CD4-positive, alpha-beta T cell (primary cell): ENCODE measurements at regions not wholly inside any gene's neighbourhood (a gene's known extent, or its start where the extent isn't known, plus 50 kb on each side); places are given as distances from the start of the nearest gene placed in this dataset.
"Not testable (repeated sequence)": the region's sequence is repeated elsewhere in the genome, so short reads cannot be mapped to it uniquely, and the experiment has no call there.

ENCODE experiments used
- ATAC-seq: fragments of 200-7000 bp; cut with Tn5 transposase; one replicate; pipeline ENCODE4 v1.10.0; 2022; ENCODE audit warnings: mild to moderate bottlenecking; ENCODE audit not compliant: poor library complexity
- CTCF ChIA-PET: fragments of 350-600 bp; sonication (Branson Sonifier 250); formaldehyde crosslinking; loops from one replicate; lab custom pipeline; 2021; ENCODE audit warnings: antibody characterized with exemption, inconsistent platforms; lab: Charles Lee
- POLR2A ChIA-PET: fragments of 350-600 bp; sonication (Branson Sonifier 250); formaldehyde crosslinking; loops from one replicate; lab custom pipeline; 2021; ENCODE audit warnings: antibody characterized with exemption, inconsistent platforms; lab: Charles Lee
- DNase-seq, 14 experiments: peaks; one replicate each; pipeline ENCODE4 v3.0.0-alpha.2; 2013 to 2020; ENCODE audit warnings: mixed read lengths in 2 of 14
- H3K27ac ChIP-seq, 2 donors: one replicate each; pipeline versions ENCODE4 v1.5.1 to v1.7.0; 2013; ENCODE audit warnings: low read length in 2 of 2, low read depth in 1 of 2, mild to moderate bottlenecking in 1 of 2
- H3K27me3 ChIP-seq, 2 experiments: 1 replicate in 1 of 2; 2 replicates in 1 of 2; pipeline versions ENCODE4 v1.6.1 to v1.7.0; 2013; ENCODE audit warnings: low read length in 2 of 2, control low read depth in 1 of 2, mild to moderate bottlenecking in 1 of 2, moderate library complexity in 1 of 2; ENCODE audit not compliant: insufficient read depth in 2 of 2, control insufficient read depth in 1 of 2
- H3K36me3 ChIP-seq: one replicate; pipeline ENCODE4 v1.6.1; 2013; ENCODE audit warnings: low read length, control low read depth; ENCODE audit not compliant: insufficient read depth
- H3K4me1 ChIP-seq: one replicate; pipeline ENCODE4 v1.6.1; 2013; ENCODE audit warnings: low read length, control low read depth; ENCODE audit not compliant: insufficient read depth
- H3K4me3 ChIP-seq: one replicate; pipeline ENCODE4 v1.5.1; 2013; ENCODE audit warnings: mild to moderate bottlenecking, low read length, moderate library complexity
- H3K9me3 ChIP-seq, 2 experiments: 1 replicate in 1 of 2; 2 replicates in 1 of 2; pipeline versions ENCODE4 v1.6.1 to v1.7.0; 2013; ENCODE audit warnings: low read length in 2 of 2, mild to moderate bottlenecking in 2 of 2, control low read depth in 1 of 2, moderate library complexity in 1 of 2; ENCODE audit not compliant: control insufficient read depth in 1 of 2, insufficient read depth in 1 of 2
- H3K27ac Mint-ChIP-seq: one replicate; pipeline ENCODE4 v1.8.0; 2020; ENCODE audit warnings: mixed read lengths
- H3K27me3 Mint-ChIP-seq: one replicate; pipeline ENCODE4 v1.8.0; 2021; ENCODE audit warnings: mixed read lengths
- H3K36me3 Mint-ChIP-seq: one replicate; pipeline ENCODE4 v1.8.0; 2021; ENCODE audit warnings: low read depth, mixed read lengths
- H3K4me1 Mint-ChIP-seq: one replicate; pipeline ENCODE4 v1.8.0; 2021; ENCODE audit warnings: low read depth, mixed read lengths
- H3K4me3 Mint-ChIP-seq: one replicate; pipeline ENCODE4 v1.8.0; 2020; ENCODE audit warnings: mild to moderate bottlenecking, mixed read lengths
- H3K9me3 Mint-ChIP-seq: one replicate; pipeline ENCODE4 v1.8.0; 2020; ENCODE audit warnings: mixed read lengths
- CTCF ChIP-seq: fragments of 200-600 bp; IDR thresholded peaks from one replicate; pipeline ENCODE4 v1.8.0; 2022; ENCODE audit warnings: antibody characterized with exemption, mild to moderate bottlenecking
- intact Hi-C, 2 experiments: fragments of 100-400 bp; cut with DNase I in 1 of 2; cut with micrococcal nuclease in 1 of 2; formaldehyde crosslinking; loops; one replicate each; pipeline versions ENCODE4 v1.15.1 to v1.9.0; 2023 to 2025; cut with DNase I, micrococcal nuclease

GRCh38 chr6:6758915-6759654, 170.6 kb downstream of the LY86 start:
- no peaks in the 10 kb centered on the region for H3K36me3 ChIP-seq
- no peak overlapping the region for H3K4me3 Mint-ChIP-seq
- ATAC-seq (peak; percentile 43), DNase-seq (peak in 6 of 14 experiments; percentile 12 to 59 (median 24))
- no peak overlapping the region for H3K4me3 ChIP-seq
- H3K4me1 Mint-ChIP-seq = no peaks in the 10 kb centered on the region
- H3K27me3 Mint-ChIP-seq = no peaks in the 10 kb centered on the region
- POLR2A ChIA-PET = no interaction called here
- CTCF ChIA-PET = interaction anchor here (1.0 to 1.4 kb wide), 3 partner anchors 9 to 49 kb away, joined by 3 to 4 read pairs (median 3); no protein-coding TSS in a partner anchor
- H3K36me3 Mint-ChIP-seq = no peaks in the 10 kb centered on the region
- intact Hi-C loops = loop anchor here in 1 of 2 experiments (1.0 kb wide), 1 partner anchor 484 kb away; no protein-coding TSS in a partner anchor
- H3K4me1 ChIP-seq = no peaks in the 10 kb centered on the region
- H3K9me3 ChIP-seq = no peaks in the 10 kb centered on the region
- no peak overlapping the region for H3K27ac Mint-ChIP-seq
- H3K27me3 ChIP-seq = no peaks in the 10 kb centered on the region
- H3K27ac ChIP-seq = no peak overlapping the region
- peak; percentile 41 for TF ChIP-seq CTCF
- no peaks in the 10 kb centered on the region for H3K9me3 Mint-ChIP-seq

- H3K9me3 ChIP-seq = no peaks in the 10 kb centered on the region
- TF ChIP-seq CTCF = no peak
- no peak overlapping the region for H3K4me3 ChIP-seq
- H3K27me3 ChIP-seq = no peaks in the 10 kb centered on the region
- H3K4me1 Mint-ChIP-seq = no peaks in the 10 kb centered on the region
- no peaks in the 10 kb centered on the region for H3K4me1 ChIP-seq
- ChIA-PET CTCF (interaction anchor here (0.6 to 1.4 kb wide), 3 partner anchors 10 to 203 kb away, joined by 3 to 4 read pairs (median 3); no protein-coding TSS in a partner anchor), POLR2A (no interaction called here)
- no peak overlapping the region for H3K4me3 Mint-ChIP-seq
- no peaks in the 10 kb centered on the region for H3K36me3 Mint-ChIP-seq
- no peak overlapping the region for H3K27ac Mint-ChIP-seq
- no peaks in the 10 kb centered on the region for H3K36me3 ChIP-seq
- ATAC-seq = no peak
- DNase-seq = no peak
- H3K27me3 Mint-ChIP-seq = no peaks in the 10 kb centered on the region
- no peaks in the 10 kb centered on the region for H3K9me3 Mint-ChIP-seq
- H3K27ac ChIP-seq = no peak overlapping the region
- intact Hi-C loops = no loop called here
Measured at GRCh38 chr6:6760002-6760401, 171.5 kb downstream of the LY86 start.

GRCh38 chr6:6762566-6762965, 174.0 kb downstream of the LY86 start:
- H3K4me3 ChIP-seq, H3K27me3 Mint-ChIP-seq, H3K36me3 ChIP-seq, H3K36me3 Mint-ChIP-seq, H3K4me1 ChIP-seq, H3K27me3 ChIP-seq, H3K27ac Mint-ChIP-seq, POLR2A ChIA-PET, H3K4me1 Mint-ChIP-seq, H3K27ac ChIP-seq, DNase-seq, intact Hi-C loops, H3K4me3 Mint-ChIP-seq, CTCF ChIA-PET, H3K9me3 ChIP-seq, ATAC-seq, H3K9me3 Mint-ChIP-seq: not testable (repeated sequence)
